ENCODE measurements at regions not wholly inside any gene's neighbourhood (a gene's known extent, or its start where the extent isn't known, plus 50 kb on each side); places are given as distances from the start of the nearest gene placed in this dataset.

GRCh38 chr2:111656436-111656835 is 227.6 kb downstream of the ANAPC1 start:
- no peak for TF ChIP-seq POLR2A (IDR thresholded peaks at IDR 0.05)
- TF ChIP-seq CTCF (IDR thresholded peaks at IDR 0.05 in 4 of 5, conservative IDR thresholded peaks at IDR 0.05 in 1 of 5) = no peak
